ENCODE measurements at regions not wholly inside any gene's neighbourhood (a gene's known extent, or its start where the extent isn't known, plus 50 kb on each side); places are given as distances from the start of the nearest gene placed in this dataset.

DNA sequence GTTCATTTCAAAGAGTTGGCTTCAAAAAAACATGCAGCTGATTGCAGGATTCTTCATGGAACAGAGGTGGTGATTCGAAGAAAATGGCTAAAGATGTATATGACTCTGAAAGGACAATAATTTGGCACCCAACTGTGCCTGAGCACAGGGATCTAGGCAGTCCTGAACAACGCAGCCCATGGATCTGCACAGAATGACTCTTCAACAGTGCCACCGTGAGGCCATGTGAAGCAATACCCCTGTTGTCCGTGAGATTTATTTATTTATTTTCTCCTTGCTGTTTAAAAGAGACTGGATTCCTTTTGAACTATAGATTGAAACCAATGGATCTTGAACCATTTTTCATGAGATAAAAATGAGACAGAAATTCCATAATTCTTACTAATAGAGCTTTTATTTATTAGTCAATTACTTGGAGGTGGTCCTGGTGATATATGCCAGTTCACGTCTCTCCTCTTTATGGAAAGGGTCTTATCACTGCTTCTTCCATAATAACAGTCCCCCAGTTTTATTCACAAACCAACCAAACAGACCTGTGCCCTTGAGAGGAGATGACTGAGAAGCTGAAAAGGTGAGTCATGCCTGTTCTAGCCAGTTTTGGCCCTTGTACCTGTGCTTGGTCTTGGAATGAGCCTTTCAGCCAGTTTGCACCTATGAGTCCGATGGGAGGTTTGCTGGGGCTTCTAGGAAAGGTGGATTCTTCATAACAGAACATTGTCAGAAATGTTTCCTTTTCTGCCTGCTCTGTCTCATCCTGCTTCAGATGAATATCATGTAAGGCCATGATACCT is 1598.3 kb downstream of the AACS start:
- no peak for DNase-seq

- DNase-seq: no peak
These were observed 1599.6 kb upstream of the TMEM132C start for GRCh38 chr12:126667339-126667738.

GRCh38 chr12:126668538-126668937 is 1598.4 kb upstream of the TMEM132C start:
- no peak for DNase-seq

GRCh38 chr12:126668961-126669360 is 1598.0 kb upstream of the TMEM132C start:
- DNase-seq: no peak

DNA sequence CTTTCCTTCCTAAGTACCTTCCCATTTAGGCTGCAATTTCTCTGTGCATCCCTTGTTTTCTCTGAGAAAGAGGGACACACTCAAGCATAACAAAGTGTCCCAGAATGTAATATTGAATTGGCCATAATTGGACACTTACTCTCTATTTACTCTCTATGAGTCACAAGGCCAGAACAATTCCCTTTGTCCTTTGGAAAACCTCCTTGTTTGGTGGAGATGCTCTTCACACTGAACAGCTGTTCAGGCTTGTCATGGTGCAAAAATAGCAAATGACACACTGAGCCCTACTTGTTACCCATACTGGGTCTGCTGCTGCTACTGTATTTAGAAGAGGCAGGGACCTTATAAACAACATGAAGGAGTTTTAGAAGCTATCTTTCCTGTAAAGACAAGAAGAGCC is 1590.5 kb upstream of the TMEM132C start:
- no peak for DNase-seq

DNA sequence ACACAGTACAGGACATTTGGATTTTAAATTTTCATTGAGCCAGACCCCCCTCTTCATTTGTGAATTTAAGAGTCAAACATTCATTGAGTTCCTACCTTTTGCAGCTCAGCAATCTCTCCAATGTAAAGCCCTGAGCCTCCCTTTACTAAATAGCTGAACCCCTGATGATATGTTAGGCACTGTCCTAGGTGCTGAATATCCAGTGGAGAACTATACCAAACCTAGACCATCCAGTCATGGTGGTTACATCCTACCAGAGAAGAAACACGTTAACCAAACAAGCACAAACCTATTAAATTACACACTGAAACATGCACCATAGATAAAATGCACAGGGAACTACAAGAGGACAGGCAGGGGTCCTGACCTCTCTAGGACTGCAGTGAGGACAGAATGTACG is 1585.3 kb upstream of the TMEM132C start:
- no peak for DNase-seq

DNA sequence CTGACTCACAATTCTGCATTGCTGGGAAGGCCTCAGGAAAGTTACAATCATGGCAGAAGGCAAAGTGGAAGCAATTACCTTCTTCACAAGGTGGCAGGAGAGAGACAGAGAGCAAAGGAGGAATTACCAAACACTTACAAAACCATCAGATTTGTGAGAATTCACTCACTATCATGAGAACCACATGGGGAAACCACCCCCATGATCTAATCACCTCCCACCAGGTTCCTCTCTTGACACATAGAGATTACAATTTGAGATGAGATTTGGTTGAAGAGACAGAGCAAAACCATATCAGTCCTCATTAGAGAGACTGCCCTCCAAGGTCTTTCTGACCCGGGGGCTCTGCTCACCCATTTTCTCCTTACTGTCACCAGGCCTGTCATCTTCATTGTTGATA is 1582.3 kb upstream of the TMEM132C start:
- no peak for DNase-seq

DNA sequence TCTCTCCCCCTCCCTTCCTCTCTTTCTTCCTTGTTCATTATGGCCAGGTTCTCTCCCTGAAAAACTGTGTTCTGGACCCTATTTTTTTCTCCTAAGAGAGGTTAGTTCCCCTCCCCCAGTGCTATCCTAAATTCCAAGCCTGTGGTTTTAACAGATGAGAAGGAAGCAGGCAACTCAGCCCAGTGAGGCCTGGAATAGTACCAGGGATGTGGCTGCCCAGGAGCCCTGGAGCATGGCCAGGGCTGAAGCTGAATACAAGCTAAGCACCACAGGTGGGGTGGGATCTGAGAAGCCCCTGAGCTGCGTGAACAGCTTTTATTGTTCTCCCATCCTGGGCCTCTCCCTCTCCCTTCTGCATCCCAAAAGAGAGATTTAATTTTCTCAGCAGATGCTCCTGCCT is 1581.3 kb upstream of the TMEM132C start:
- no peak for DNase-seq

DNA sequence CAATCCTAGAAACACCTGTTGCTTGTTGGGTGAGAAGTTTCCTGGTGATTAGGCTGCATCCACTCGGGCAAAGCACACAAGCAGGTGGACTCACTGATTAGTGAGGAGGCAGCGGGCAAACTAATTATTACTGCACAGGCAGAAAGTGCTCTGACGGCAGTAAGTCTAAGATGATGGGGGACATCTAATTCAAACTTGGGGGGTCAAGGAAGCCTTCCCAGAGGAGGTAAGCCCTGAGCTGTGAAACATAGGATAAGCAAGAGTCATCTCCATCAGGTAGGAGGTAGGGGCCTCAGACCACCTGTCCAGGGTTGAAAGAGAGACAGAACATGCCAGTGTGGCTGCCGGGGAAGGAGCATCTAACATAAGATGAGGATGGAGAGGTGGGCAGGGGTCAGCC is 1578.4 kb upstream of the TMEM132C start:
- DNase-seq: no peak

DNA sequence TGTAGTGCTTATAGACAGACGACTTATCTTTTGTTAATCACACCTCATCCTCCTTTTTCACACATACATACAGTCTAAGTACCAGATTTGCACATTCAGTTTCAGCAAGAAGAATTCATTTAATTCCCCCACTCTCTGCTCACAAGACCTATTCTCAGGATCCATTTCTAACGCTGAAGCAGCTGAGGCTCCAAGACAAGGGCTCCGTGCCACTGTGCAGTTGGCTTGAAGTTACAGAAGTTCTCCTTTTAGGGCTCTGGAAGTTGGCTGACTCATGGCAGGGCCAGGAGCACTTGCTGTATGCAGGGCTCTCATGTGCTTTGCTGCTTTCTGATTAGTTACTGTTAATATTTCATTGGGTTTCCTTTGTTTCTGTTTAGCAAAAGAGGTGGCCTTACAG is 1566.9 kb upstream of the TMEM132C start:
- DNase-seq: no peak

DNA sequence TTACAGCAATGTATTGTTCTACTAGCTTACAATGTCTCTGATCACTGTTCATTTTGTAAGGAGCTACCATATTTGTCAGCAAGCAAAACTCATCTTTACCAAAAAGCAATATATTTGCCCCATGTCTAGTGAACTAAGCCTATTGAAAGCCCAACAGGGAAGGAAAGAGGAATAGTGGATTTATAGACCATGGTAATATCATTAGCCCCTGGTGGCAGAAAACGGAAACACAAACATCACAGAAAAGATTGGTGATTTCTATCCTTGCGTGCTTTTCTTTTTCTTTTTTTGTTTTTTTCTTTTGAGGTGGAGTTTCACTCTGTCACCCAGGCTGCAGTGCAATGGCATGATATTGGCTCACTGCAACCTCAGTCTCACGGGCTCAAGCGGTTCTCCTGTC is 1562.4 kb upstream of the TMEM132C start:
- DNase-seq: no peak

GRCh38 chr12:126706300-126706699 is 1560.7 kb upstream of the TMEM132C start:
- no peak for DNase-seq

DNA sequence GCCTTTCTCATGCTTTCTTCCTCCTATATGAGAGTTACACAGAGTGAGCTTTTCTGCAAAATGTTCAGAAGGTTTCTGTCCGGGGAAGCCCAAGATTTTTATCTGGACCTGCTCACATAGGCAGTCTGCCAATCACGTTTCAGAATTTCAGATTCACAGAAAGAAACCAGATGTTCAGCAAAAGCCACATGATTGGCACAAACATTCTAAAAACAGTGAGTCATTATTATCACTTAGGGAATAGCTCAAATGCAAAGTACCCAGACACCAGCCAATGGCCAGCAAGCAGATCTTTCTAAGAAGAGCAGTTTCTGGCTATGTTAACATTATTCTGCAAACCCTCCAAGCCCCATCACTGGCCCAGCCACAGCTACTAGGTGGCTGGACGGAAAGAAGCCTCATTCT is 1558.5 kb upstream of the TMEM132C start:
- DNase-seq: no peak

- no peak for DNase-seq
These were observed 1548.6 kb upstream of the TMEM132C start for GRCh38 chr12:126718365-126718764.

GRCh38 chr12:126719912-126720705 is 1546.9 kb upstream of the TMEM132C start:
- no peak for DNase-seq

GRCh38 chr12:126726481-126727217 is 1540.3 kb upstream of the TMEM132C start:
- DNase-seq: no peak

DNA sequence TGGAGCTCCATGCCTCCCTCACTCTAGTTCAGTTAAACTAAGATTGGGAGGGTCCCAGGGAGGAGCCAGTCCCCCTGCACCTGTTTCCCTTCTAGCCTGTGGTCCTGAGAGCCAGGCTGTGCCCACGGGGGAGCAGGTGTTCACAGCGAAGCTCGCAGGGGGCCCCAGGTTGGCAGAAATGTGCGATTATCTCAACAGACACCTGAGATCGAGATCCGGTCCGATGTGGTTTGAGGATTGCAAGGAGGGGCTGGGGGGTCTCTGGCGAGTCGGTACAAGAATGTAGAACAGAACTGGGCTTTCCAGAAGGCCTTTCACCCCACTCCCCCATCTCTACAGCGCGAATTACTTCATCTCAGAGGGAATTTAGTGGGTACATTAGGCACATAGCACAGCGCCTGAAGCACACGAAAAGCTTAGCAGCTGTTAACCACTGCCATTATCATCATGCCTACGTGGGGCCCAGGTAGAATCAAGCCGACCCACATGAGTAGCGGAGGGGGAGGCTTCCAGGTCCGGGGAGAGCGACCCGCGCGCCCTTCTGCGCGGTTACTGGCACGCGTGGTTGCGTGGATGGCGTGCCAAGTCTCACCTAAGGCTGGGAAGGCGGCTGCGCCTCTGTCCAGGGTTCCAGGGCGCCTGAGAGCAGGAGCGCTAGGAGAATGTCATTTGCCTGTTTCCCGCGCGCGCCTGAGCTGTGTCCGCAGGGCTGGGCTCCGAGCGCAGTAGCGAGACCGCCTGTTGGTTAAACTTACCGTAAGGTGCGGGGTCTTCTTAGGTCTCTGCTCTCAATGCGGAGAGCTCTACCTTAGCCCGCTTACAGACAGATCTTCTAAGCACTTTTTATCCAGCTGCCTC is 1539.5 kb upstream of the TMEM132C start:
- no peak for DNase-seq

- DNase-seq: no peak
These were observed 1532.7 kb upstream of the TMEM132C start for GRCh38 chr12:126734296-126734695.

DNA sequence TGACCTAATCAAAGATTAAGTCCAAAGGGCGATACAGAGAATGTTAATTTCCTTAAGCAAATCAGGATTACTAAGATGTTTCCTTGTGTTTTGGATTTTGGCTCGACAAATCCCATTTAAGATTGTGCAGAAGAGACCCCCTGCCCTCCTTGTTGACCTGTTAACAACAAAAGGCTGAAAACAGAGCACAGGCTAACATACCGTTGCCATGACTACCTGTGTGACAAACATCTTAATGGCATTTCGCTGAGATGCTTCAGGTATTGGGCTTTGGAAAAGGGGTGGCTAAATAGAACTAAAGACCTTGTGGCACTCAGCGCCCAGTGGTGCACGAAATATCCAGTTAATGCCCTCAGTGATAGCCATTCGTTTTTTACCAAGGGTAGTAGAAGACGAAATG is 1532.3 kb upstream of the TMEM132C start:
- no peak for DNase-seq

GRCh38 chr12:126741536-126742240 is 1525.3 kb upstream of the TMEM132C start:
- DNase-seq: no peak

GRCh38 chr12:126742241-126742641 is 1524.7 kb upstream of the TMEM132C start:
- no peak for DNase-seq

DNA sequence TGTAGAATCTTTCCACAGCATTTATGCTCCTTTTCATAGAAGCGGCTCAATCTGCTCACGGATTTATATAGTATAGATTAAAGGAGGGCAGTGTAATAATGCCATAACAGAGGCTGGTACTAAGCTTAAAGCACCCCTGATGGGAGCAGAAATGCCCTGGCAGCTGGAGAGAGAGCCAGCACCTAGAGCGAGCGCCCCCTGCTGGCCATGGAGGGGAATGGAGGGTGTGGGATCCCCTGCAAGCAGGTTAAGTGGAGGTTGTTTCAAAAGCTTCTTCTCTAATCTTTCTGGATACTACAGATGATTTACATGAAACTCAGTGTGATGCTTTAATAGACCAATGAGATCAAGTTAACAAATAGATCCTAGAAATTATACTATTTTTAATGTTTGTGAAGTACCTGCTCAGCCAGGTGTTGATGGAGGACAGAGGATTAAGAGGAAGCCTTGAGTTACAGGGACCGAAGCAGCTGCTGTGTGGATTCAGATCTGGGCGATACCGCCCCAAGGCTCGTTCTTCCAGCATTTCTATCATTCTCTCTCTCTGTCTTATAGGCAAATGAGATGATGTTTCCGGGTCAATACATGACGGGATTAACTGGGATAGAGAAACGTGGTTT is 1519.3 kb upstream of the TMEM132C start:
- DNase-seq: no peak

All from GF-D8 (cell line).